GM06990 (cell line): ENCODE measurements at regions not wholly inside any gene's neighbourhood (a gene's known extent, or its start where the extent isn't known, plus 50 kb on each side); places are given as distances from the start of the nearest gene placed in this dataset.

Source experiments
- DNase-seq: peaks from one replicate; pipeline ENCODE4 v3.0.0-alpha.2; 2011; ENCODE audit not compliant: insufficient read length; ENCODE audit errors: extremely low read depth
- H3K27me3 ChIP-seq: replicated peaks from 2 replicates; pipeline ENCODE4 v1.6.0; 2011; ENCODE audit warnings: low read length; ENCODE audit not compliant: control insufficient read depth, insufficient read depth
- H3K36me3 ChIP-seq: 2 replicates; pipeline ENCODE4 v1.5.1; 2011; ENCODE audit warnings: low read length; ENCODE audit not compliant: control insufficient read depth, insufficient read depth
- H3K4me3 ChIP-seq: replicated peaks from 2 replicates; pipeline ENCODE4 v1.5.1; 2011; ENCODE audit warnings: low read depth, mild to moderate bottlenecking, control low read depth, low read length
- CTCF ChIP-seq: IDR thresholded peaks from 2 replicates; pipeline ENCODE4 v1.5.1; 2011; ENCODE audit warnings: low read length, control low read depth, mild to moderate bottlenecking, inconsistent platforms; ENCODE audit not compliant: insufficient read depth, poor library complexity, severe bottlenecking

GRCh38 chr10:117726596-117727295, 184.2 kb downstream of the EMX2 start:
- no peak for TF ChIP-seq CTCF
- H3K27me3 ChIP-seq, result no peaks in the 10 kb centered on the region
- no peak for DNase-seq
- no peak overlapping the region for H3K4me3 ChIP-seq
- H3K36me3 ChIP-seq, result no peaks in the 10 kb centered on the region

- no peak for TF ChIP-seq CTCF
- no peaks in the 10 kb centered on the region for H3K27me3 ChIP-seq
These were observed 184.9 kb downstream of the EMX2 start for GRCh38 chr10:117727421-117727820.

GRCh38 chr10:117728087-117728486, 185.5 kb downstream of the EMX2 start:
- DNase-seq, result no peak
- Histone ChIP-seq H3K4me3 (no peak overlapping the region), H3K27me3 (no peaks in the 10 kb centered on the region), H3K36me3 (no peaks in the 10 kb centered on the region)
- no peak for TF ChIP-seq CTCF

More at GRCh38 chr10:117727421-117727820, 184.9 kb downstream of the EMX2 start:
- no peak for DNase-seq
- H3K4me3 ChIP-seq, result no peak overlapping the region
- H3K36me3 ChIP-seq, result no peaks in the 10 kb centered on the region

GRCh38 chr10:117729156-117729555, 186.6 kb downstream of the EMX2 start:
- H3K4me3 ChIP-seq, result no peak overlapping the region
- no peaks in the 10 kb centered on the region for H3K36me3 ChIP-seq
- DNase-seq, result no peak
- no peak for TF ChIP-seq CTCF
- H3K27me3 ChIP-seq, result no peaks in the 10 kb centered on the region

GRCh38 chr10:117731121-117731791, 188.7 kb downstream of the EMX2 start:
- H3K27me3 ChIP-seq, result no peaks in the 10 kb centered on the region
- H3K4me3 ChIP-seq, result no peak overlapping the region
- no peak for DNase-seq
- no peak for TF ChIP-seq CTCF
- no peaks in the 10 kb centered on the region for H3K36me3 ChIP-seq
